ENCODE measurements at regions not wholly inside any gene's neighbourhood (a gene's known extent, or its start where the extent isn't known, plus 50 kb on each side); places are given as distances from the start of the nearest gene placed in this dataset.
A peak's percentile ranks its signal among the peaks of the same experiment; 100 is the strongest.

- DNase-seq (ENCODE audit: low spot score), result no peak
- no peak for TF ChIP-seq CTCF (IDR thresholded peaks at IDR 0.05)
- Mint-ChIP-seq H3K9me3 (ENCODE audit: low read depth) (no peaks in the 10 kb centered on the region), H3K27me3 (ENCODE audit: low read depth) (no peaks in the 10 kb centered on the region), H3K27ac (ENCODE audit: unreplicated experiment) (peak overlapping the region; percentile 86), H3K36me3 (ENCODE audit: low read depth) (no peaks in the 10 kb centered on the region), H3K4me3 (ENCODE audit: unreplicated experiment) (no peak overlapping the region), H3K4me1 (ENCODE audit: low read depth) (peaks cover 36% of the 10 kb centered on the region)
Measured at GRCh38 chr6:163985040-163985439, 570.5 kb downstream of the QKI start.

- peaks cover 36% of the 10 kb centered on the region for H3K4me1 Mint-ChIP-seq (ENCODE audit: low read depth)
- TF ChIP-seq CTCF (IDR thresholded peaks at IDR 0.05), result no peak
- no peak for DNase-seq (ENCODE audit: low spot score)
- no peaks in the 10 kb centered on the region for H3K36me3 Mint-ChIP-seq (ENCODE audit: low read depth)
- no peaks in the 10 kb centered on the region for H3K27me3 Mint-ChIP-seq (ENCODE audit: low read depth)
- H3K27ac Mint-ChIP-seq (ENCODE audit: unreplicated experiment), result peak overlapping the region; percentile 60
- no peaks in the 10 kb centered on the region for H3K9me3 Mint-ChIP-seq (ENCODE audit: low read depth)
- no peak overlapping the region for H3K4me3 Mint-ChIP-seq (ENCODE audit: unreplicated experiment)
Measured at GRCh38 chr6:163984124-163984936, 569.8 kb downstream of the QKI start.

GRCh38 chr6:163983679-163984078, 569.2 kb downstream of the QKI start:
- Mint-ChIP-seq H3K4me1 (ENCODE audit: low read depth) (peaks cover 36% of the 10 kb centered on the region), H3K27me3 (ENCODE audit: low read depth) (no peaks in the 10 kb centered on the region), H3K9me3 (ENCODE audit: low read depth) (peaks cover 4% of the 10 kb centered on the region), H3K4me3 (ENCODE audit: unreplicated experiment) (no peak overlapping the region), H3K36me3 (ENCODE audit: low read depth) (no peaks in the 10 kb centered on the region), H3K27ac (ENCODE audit: unreplicated experiment) (peak overlapping the region; percentile 22)
- DNase-seq (ENCODE audit: low spot score), result no peak
- TF ChIP-seq CTCF (IDR thresholded peaks at IDR 0.05), result no peak

- DNase-seq (ENCODE audit: low spot score), result no peak
- Mint-ChIP-seq H3K4me1 (ENCODE audit: low read depth) (no peaks in the 10 kb centered on the region), H3K36me3 (ENCODE audit: low read depth) (no peaks in the 10 kb centered on the region), H3K9me3 (ENCODE audit: low read depth) (peaks cover 13% of the 10 kb centered on the region), H3K27ac (ENCODE audit: unreplicated experiment) (no peak overlapping the region), H3K27me3 (ENCODE audit: low read depth) (no peaks in the 10 kb centered on the region), H3K4me3 (ENCODE audit: unreplicated experiment) (no peak overlapping the region)
- TF ChIP-seq CTCF (IDR thresholded peaks at IDR 0.05), result no peak
Measured at GRCh38 chr6:163974322-163974721, 559.8 kb downstream of the QKI start.

GRCh38 chr6:163971841-163972838, 557.6 kb downstream of the QKI start:
- Mint-ChIP-seq H3K27me3 (ENCODE audit: low read depth) (no peaks in the 10 kb centered on the region), H3K27ac (ENCODE audit: unreplicated experiment) (no peak overlapping the region), H3K9me3 (ENCODE audit: low read depth) (peaks cover 4% of the 10 kb centered on the region), H3K36me3 (ENCODE audit: low read depth) (no peaks in the 10 kb centered on the region), H3K4me3 (ENCODE audit: unreplicated experiment) (no peak overlapping the region), H3K4me1 (ENCODE audit: low read depth) (no peaks in the 10 kb centered on the region)
- no peak for DNase-seq (ENCODE audit: low spot score)
- TF ChIP-seq CTCF (IDR thresholded peaks at IDR 0.05), result no peak
